22Rv1 (cell line): ENCODE measurements at regions not wholly inside any gene's neighbourhood (a gene's known extent, or its start where the extent isn't known, plus 50 kb on each side); places are given as distances from the start of the nearest gene placed in this dataset.

ENCODE experiments used
- ZFX ChIP-seq: fragments of 450-650 bp; IDR thresholded peaks from 2 replicates; pipeline ENCODE4 v1.6.1; 2017; ENCODE audit warnings: antibody characterized with exemption, borderline replicate concordance
- TF ChIP-seq, protein P1 (sequence below): fragments of 450-650 bp; IDR thresholded peaks from 2 replicates; pipeline ENCODE4 v1.5.1; 2017; ENCODE audit warnings: mild to moderate bottlenecking

DNA sequence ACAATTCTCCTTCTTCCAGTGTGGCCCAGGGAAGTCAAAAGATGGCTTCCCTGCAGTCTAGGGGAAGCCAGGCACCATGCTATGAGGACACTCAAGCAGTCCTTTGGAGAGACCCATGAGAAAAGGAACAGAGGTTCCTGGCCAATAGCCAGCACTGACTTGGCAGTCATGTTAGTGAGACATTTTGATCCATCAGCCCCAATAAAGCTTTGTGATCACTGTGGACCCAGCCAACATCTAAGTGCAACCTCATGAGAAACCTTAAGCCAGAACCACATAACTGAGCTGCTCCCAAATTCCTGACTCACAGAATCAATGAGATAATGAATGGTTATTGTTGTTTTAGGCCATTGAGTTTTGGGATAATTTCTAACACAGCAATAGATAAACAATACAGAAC, 51.0 kb upstream of the NAP1L1 start:
- TF ChIP-seq, protein P1, sequence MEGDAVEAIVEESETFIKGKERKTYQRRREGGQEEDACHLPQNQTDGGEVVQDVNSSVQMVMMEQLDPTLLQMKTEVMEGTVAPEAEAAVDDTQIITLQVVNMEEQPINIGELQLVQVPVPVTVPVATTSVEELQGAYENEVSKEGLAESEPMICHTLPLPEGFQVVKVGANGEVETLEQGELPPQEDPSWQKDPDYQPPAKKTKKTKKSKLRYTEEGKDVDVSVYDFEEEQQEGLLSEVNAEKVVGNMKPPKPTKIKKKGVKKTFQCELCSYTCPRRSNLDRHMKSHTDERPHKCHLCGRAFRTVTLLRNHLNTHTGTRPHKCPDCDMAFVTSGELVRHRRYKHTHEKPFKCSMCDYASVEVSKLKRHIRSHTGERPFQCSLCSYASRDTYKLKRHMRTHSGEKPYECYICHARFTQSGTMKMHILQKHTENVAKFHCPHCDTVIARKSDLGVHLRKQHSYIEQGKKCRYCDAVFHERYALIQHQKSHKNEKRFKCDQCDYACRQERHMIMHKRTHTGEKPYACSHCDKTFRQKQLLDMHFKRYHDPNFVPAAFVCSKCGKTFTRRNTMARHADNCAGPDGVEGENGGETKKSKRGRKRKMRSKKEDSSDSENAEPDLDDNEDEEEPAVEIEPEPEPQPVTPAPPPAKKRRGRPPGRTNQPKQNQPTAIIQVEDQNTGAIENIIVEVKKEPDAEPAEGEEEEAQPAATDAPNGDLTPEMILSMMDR: no peak
- no peak for TF ChIP-seq ZFX
